CD4-positive, CD25-positive, alpha-beta regulatory T cell (primary cell): ENCODE measurements at regions not wholly inside any gene's neighbourhood (a gene's known extent, or its start where the extent isn't known, plus 50 kb on each side); places are given as distances from the start of the nearest gene placed in this dataset.

ENCODE experiments used
- ATAC-seq, 2 donors: fragments of 150-1000 bp; cut with Tn5 transposase; one replicate each; pipeline ENCODE4 v1.10.0; 2021; ENCODE audit warnings: low read depth in 2 of 2, moderate number of reproducible peaks in 2 of 2, moderate library complexity in 1 of 2
- DNase-seq, 3 donors: peaks; one replicate each; pipeline versions ENCODE4 v3.0.0 to v3.0.0-alpha.2; 2012 to 2022; ENCODE audit warnings: mixed read lengths in 1 of 3
- H3K27ac ChIP-seq: one replicate; pipeline ENCODE4 v1.7.0; 2013; ENCODE audit warnings: mild to moderate bottlenecking, low read length; ENCODE audit not compliant: insufficient read depth, poor library complexity, severe bottlenecking
- H3K27me3 ChIP-seq: one replicate; pipeline ENCODE4 v1.7.0; 2013; ENCODE audit warnings: low read length; ENCODE audit not compliant: control insufficient read depth, insufficient read depth
- H3K36me3 ChIP-seq: one replicate; pipeline ENCODE4 v1.7.0; 2013; ENCODE audit warnings: mild to moderate bottlenecking, low read length, moderate library complexity; ENCODE audit not compliant: control insufficient read depth, insufficient read depth
- H3K4me1 ChIP-seq: 2 replicates; pipeline ENCODE4 v1.7.0; 2013; ENCODE audit warnings: mild to moderate bottlenecking, low read length; ENCODE audit not compliant: insufficient read depth, control insufficient read depth, poor library complexity, severe bottlenecking
- H3K4me3 ChIP-seq: one replicate; pipeline ENCODE4 v1.7.0; 2013; ENCODE audit warnings: low read depth, mild to moderate bottlenecking, low read length, moderate library complexity
- H3K9me3 ChIP-seq, 2 experiments: 1 replicate in 1 of 2; 2 replicates in 1 of 2; pipeline ENCODE4 v1.7.0; 2013; ENCODE audit warnings: low read length in 2 of 2, mild to moderate bottlenecking in 1 of 2, moderate library complexity in 1 of 2; ENCODE audit not compliant: control insufficient read depth in 2 of 2
- H3K27ac Mint-ChIP-seq, 3 donors: one replicate each; pipeline ENCODE4 v1.8.0; 2020 to 2022; ENCODE audit warnings: mild to moderate bottlenecking in 3 of 3, mixed read lengths in 3 of 3, moderate library complexity in 2 of 3
- H3K27me3 Mint-ChIP-seq: one replicate; pipeline ENCODE4 v1.8.0; 2022; ENCODE audit warnings: mild to moderate bottlenecking, mixed read lengths
- H3K36me3 Mint-ChIP-seq: one replicate; pipeline ENCODE4 v1.8.0; 2020; ENCODE audit warnings: mixed read lengths
- H3K4me1 Mint-ChIP-seq, 4 donors: one replicate each; pipeline ENCODE4 v1.8.0; 2020 to 2022; ENCODE audit warnings: mixed read lengths in 4 of 4, mild to moderate bottlenecking in 1 of 4
- H3K4me3 Mint-ChIP-seq, 4 donors: one replicate each; pipeline ENCODE4 v1.8.0; 2020 to 2022; ENCODE audit warnings: mild to moderate bottlenecking in 4 of 4, mixed read lengths in 4 of 4, moderate library complexity in 3 of 4
- H3K9me3 Mint-ChIP-seq, 7 donors: one replicate each; pipeline ENCODE4 v1.8.0; 2020 to 2022; ENCODE audit warnings: mixed read lengths in 7 of 7, mild to moderate bottlenecking in 3 of 7, moderate library complexity in 2 of 7

DNA sequence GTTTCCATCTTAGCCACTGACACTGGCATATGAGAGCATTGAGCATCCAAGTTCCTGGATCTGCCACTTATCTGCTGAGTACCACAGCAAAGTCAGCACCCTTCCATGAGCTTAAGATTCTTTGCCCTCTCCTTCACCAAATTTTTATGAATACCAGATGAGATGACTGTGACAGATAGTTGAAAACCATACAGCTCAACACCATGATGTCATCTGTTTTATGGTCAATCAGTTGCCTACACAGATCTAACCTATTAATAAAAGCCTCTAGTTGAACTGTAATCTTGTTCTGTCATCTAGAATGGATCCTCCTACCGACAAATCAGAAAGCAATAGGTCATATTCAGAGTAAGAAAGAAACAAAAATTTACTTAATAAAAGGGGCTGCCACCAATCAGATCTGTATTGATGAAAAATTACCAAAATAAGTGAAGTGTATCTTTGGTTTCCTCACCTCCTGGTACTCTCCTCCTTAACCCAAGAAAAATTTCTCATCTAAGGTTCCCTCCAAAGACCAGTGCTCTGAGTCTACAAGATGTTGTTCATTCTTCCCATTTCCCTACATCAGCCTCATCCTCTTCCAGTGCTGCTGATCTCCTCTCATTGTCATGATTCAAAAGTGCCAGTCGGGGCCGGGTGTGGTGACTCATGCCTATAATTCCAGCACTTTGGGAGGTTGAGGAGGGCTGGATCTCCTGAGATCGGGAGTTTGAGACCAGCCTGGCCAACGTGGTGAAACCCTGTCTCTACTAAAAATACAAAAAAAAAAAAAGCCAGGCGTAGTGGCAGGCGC, 138.8 kb upstream of the CTTNBP2NL start:
- Histone ChIP-seq H3K4me1 (no peaks in the 10 kb centered on the region), H3K9me3 (no peaks in the 10 kb centered on the region), H3K4me3 (no peak overlapping the region), H3K27me3 (peaks cover 4% of the 10 kb centered on the region), H3K36me3 (no peaks in the 10 kb centered on the region), H3K27ac (no peak overlapping the region)
- Mint-ChIP-seq H3K27ac (no peak overlapping the region), H3K4me1 (no peaks in the 10 kb centered on the region), H3K36me3 (no peaks in the 10 kb centered on the region), H3K9me3 (peaks cover 0 to 4% (median 0%) of the 10 kb centered on the region in 7 donors), H3K27me3 (peaks cover 32% of the 10 kb centered on the region), H3K4me3 (no peak overlapping the region)
- DNase-seq, result no peak
- no peak for ATAC-seq

DNA sequence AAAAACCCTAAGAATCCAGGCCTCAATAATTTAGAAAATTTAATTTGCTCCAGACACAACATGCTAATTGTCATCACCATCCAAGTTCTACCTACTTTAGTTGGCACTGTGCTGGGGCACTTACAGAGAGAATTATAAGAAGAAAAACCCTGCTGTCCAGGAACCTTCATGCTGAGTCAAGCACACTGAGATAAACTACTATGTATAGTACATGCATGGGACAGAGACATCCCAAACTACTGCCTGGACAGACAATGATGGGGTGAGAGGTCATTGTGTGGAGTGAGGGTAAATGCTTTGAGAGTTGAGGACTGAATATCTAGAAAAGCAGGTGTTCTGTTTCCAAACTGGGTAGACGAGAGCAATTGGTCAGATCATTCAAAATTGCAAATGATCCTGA, 135.3 kb upstream of the CTTNBP2NL start:
- Histone ChIP-seq H3K27me3 (peaks cover 4% of the 10 kb centered on the region), H3K4me1 (no peaks in the 10 kb centered on the region), H3K9me3 (no peaks in the 10 kb centered on the region), H3K36me3 (no peaks in the 10 kb centered on the region), H3K4me3 (no peak overlapping the region), H3K27ac (no peak overlapping the region)
- peaks cover 0 to 5% (median 0%) of the 10 kb centered on the region in 4 donors for H3K4me1 Mint-ChIP-seq
- DNase-seq (no peak), ATAC-seq (no peak)
- no peak overlapping the region for H3K27ac Mint-ChIP-seq
- peaks cover 0 to 5% (median 0%) of the 10 kb centered on the region in 7 donors for H3K9me3 Mint-ChIP-seq
- H3K27me3 Mint-ChIP-seq, result peaks cover 30% of the 10 kb centered on the region
- H3K4me3 Mint-ChIP-seq, result no peak overlapping the region
- no peaks in the 10 kb centered on the region for H3K36me3 Mint-ChIP-seq

DNA sequence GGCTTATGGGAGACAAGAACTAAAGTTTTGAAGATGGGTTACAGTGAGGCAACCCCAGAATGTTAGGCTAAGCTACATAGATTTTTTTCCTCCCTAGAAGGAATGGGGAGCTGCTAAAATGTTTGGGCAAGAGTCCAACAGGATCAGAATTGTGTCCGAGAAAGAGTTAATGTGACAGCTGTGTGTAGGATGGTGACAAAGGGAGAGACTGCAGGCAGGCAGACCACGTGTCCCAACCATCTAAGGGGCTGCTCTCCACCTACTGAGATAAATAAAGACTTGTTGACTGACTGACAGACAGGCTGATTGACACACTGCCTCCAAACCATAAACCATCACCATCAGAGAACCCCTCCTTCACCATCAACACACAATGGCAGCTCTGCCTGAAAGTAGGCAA, 133.7 kb upstream of the CTTNBP2NL start:
- H3K4me1 Mint-ChIP-seq, result peaks cover 0 to 5% (median 0%) of the 10 kb centered on the region in 4 donors
- ATAC-seq (no peak), DNase-seq (no peak)
- H3K27ac Mint-ChIP-seq, result no peak overlapping the region
- H3K36me3 Mint-ChIP-seq, result no peaks in the 10 kb centered on the region
- Histone ChIP-seq H3K4me1 (no peaks in the 10 kb centered on the region), H3K36me3 (no peaks in the 10 kb centered on the region), H3K4me3 (no peak overlapping the region), H3K27me3 (peaks cover 5% of the 10 kb centered on the region), H3K27ac (no peak overlapping the region), H3K9me3 (no peaks in the 10 kb centered on the region)
- peaks cover 42% of the 10 kb centered on the region for H3K27me3 Mint-ChIP-seq
- H3K9me3 Mint-ChIP-seq, result peaks cover 0 to 6% (median 0%) of the 10 kb centered on the region in 7 donors
- no peak overlapping the region for H3K4me3 Mint-ChIP-seq

- no peak overlapping the region for H3K27ac Mint-ChIP-seq
- H3K27me3 Mint-ChIP-seq, result peaks cover 47% of the 10 kb centered on the region
- Histone ChIP-seq H3K4me1 (no peaks in the 10 kb centered on the region), H3K4me3 (no peak overlapping the region), H3K27me3 (peaks cover 5% of the 10 kb centered on the region), H3K27ac (no peak overlapping the region), H3K36me3 (no peaks in the 10 kb centered on the region), H3K9me3 (no peaks in the 10 kb centered on the region)
- peaks cover 0 to 5% (median 0%) of the 10 kb centered on the region in 4 donors for H3K4me1 Mint-ChIP-seq
- DNase-seq (no peak), ATAC-seq (no peak)
- peaks cover 0 to 6% (median 0%) of the 10 kb centered on the region in 7 donors for H3K9me3 Mint-ChIP-seq
- H3K36me3 Mint-ChIP-seq, result no peaks in the 10 kb centered on the region
- no peak overlapping the region for H3K4me3 Mint-ChIP-seq
Observed at GRCh38 chr1:112263042-112263441, 133.0 kb upstream of the CTTNBP2NL start.

- Mint-ChIP-seq H3K36me3 (no peaks in the 10 kb centered on the region), H3K4me3 (no peak overlapping the region), H3K4me1 (peaks cover 0 to 5% (median 0%) of the 10 kb centered on the region in 4 donors), H3K27me3 (peaks cover 48% of the 10 kb centered on the region), H3K9me3 (peaks cover 0 to 6% (median 0%) of the 10 kb centered on the region in 7 donors), H3K27ac (no peak overlapping the region)
- no peak overlapping the region for H3K27ac ChIP-seq
- DNase-seq (no peak), ATAC-seq (no peak)
- no peak overlapping the region for H3K4me3 ChIP-seq
- H3K36me3 ChIP-seq, result no peaks in the 10 kb centered on the region
- H3K27me3 ChIP-seq, result peaks cover 5% of the 10 kb centered on the region
- no peaks in the 10 kb centered on the region for H3K4me1 ChIP-seq
- no peaks in the 10 kb centered on the region for H3K9me3 ChIP-seq
Observed at GRCh38 chr1:112263453-112263852, 132.6 kb upstream of the CTTNBP2NL start.

GRCh38 chr1:112264010-112264409, 132.0 kb upstream of the CTTNBP2NL start:
- no peaks in the 10 kb centered on the region for H3K4me1 ChIP-seq
- H3K9me3 ChIP-seq, result no peaks in the 10 kb centered on the region
- Mint-ChIP-seq H3K36me3 (no peaks in the 10 kb centered on the region), H3K4me1 (peaks cover 0 to 5% (median 0%) of the 10 kb centered on the region in 4 donors), H3K4me3 (no peak overlapping the region), H3K27me3 (peaks cover 51% of the 10 kb centered on the region), H3K27ac (no peak overlapping the region), H3K9me3 (peaks cover 0 to 6% (median 0%) of the 10 kb centered on the region in 7 donors)
- DNase-seq, result no peak
- peaks cover 5% of the 10 kb centered on the region for H3K27me3 ChIP-seq
- H3K4me3 ChIP-seq, result no peak overlapping the region
- ATAC-seq, result no peak
- no peaks in the 10 kb centered on the region for H3K36me3 ChIP-seq
- no peak overlapping the region for H3K27ac ChIP-seq

DNA sequence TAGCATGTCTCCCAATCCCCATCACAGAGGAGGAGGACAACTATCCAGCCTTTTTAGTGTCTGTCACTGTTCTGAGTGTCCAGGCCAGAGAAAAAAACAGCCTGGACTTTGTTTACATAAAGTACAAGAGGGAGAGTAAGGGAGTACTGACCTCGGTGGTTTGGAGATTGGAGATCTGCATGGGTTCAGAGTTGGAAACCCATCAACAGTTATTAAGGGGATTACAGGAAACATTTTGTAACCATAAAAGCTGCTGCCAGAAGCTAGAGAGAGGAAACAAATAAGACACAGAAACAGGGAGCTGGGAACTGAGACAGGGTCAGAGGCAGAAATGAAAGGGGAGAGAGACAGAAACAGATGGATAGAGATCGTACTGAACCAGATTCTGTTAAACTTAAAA, 131.5 kb upstream of the CTTNBP2NL start:
- Histone ChIP-seq H3K27me3 (peaks cover 2% of the 10 kb centered on the region), H3K4me1 (no peaks in the 10 kb centered on the region), H3K9me3 (no peaks in the 10 kb centered on the region), H3K4me3 (no peak overlapping the region), H3K27ac (no peak overlapping the region), H3K36me3 (no peaks in the 10 kb centered on the region)
- Mint-ChIP-seq H3K27ac (no peak overlapping the region), H3K4me1 (peaks cover 0 to 5% (median 0%) of the 10 kb centered on the region in 4 donors), H3K36me3 (no peaks in the 10 kb centered on the region), H3K27me3 (peaks cover 51% of the 10 kb centered on the region), H3K4me3 (no peak overlapping the region), H3K9me3 (peaks cover 0 to 6% (median 0%) of the 10 kb centered on the region in 7 donors)
- no peak for DNase-seq
- ATAC-seq, result no peak

DNA sequence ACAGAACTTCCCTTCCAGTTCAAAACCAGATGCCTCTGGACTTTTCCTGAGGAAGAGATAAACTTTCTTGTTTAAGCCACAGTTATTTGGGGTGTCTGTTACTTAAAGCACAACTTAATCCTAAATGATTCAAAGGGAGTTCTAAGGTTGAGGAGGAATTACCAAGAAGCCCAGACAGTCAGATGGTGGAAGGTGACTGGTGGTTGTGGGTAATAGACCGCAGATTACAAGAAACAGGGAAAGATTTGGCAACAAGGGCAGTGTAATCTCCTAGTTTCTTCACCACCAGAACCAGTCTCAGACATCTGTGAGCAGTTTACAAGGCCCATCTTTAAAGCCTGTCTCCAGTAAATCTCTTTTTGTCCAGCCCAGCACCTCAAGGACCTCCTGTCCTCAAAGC, 130.1 kb upstream of the CTTNBP2NL start:
- H3K4me1 Mint-ChIP-seq, result peaks cover 0 to 5% (median 0%) of the 10 kb centered on the region in 4 donors
- no peaks in the 10 kb centered on the region for H3K36me3 Mint-ChIP-seq
- DNase-seq (no peak), ATAC-seq (no peak)
- Histone ChIP-seq H3K27me3 (peaks cover 7% of the 10 kb centered on the region), H3K36me3 (no peaks in the 10 kb centered on the region), H3K4me3 (no peak overlapping the region), H3K27ac (no peak overlapping the region), H3K4me1 (no peaks in the 10 kb centered on the region), H3K9me3 (no peaks in the 10 kb centered on the region)
- peaks cover 0 to 6% (median 0%) of the 10 kb centered on the region in 7 donors for H3K9me3 Mint-ChIP-seq
- H3K4me3 Mint-ChIP-seq, result no peak overlapping the region
- H3K27ac Mint-ChIP-seq, result no peak overlapping the region
- H3K27me3 Mint-ChIP-seq, result peaks cover 44% of the 10 kb centered on the region
